Thoracic aorta (tissue), 2 donors: ENCODE measurements at regions not wholly inside any gene's neighbourhood (a gene's known extent, or its start where the extent isn't known, plus 50 kb on each side); places are given as distances from the start of the nearest gene placed in this dataset.
"Not testable (repeated sequence)": the region's sequence is repeated elsewhere in the genome, so short reads cannot be mapped to it uniquely, and the experiment has no call there.

Experiments used
- ATAC-seq: fragments of 150-250 bp; one replicate; pipeline ENCODE4 v1.8.0; 2017; ENCODE audit warnings: low read depth; ENCODE audit not compliant: insufficient number of reproducible peaks, low FRiP score
- DNase-seq: peaks from one replicate; pipeline ENCODE4 v3.0.0-alpha.2; 2020; ENCODE audit warnings: low spot score
- H3K27ac ChIP-seq, 2 donors: fragments of 200-600 bp; sonication (generic); 1 replicate in 1 of 2; 2 replicates in 1 of 2; pipeline ENCODE4 v1.5.1; 2016; ENCODE audit warnings: mild to moderate bottlenecking in 2 of 2, moderate library complexity in 2 of 2
- H3K27me3 ChIP-seq: fragments of 200-600 bp; sonication (generic); replicated peaks from 2 replicates; pipeline ENCODE4 v1.6.0; 2016; ENCODE audit warnings: mild to moderate bottlenecking; ENCODE audit not compliant: insufficient read depth
- H3K36me3 ChIP-seq: fragments of 200-600 bp; sonication (generic); one replicate; pipeline ENCODE4 v1.5.1; 2016
- H3K4me1 ChIP-seq, 2 donors: fragments of 200-600 bp; sonication (generic); 1 replicate in 1 of 2; 2 replicates in 1 of 2; pipeline versions ENCODE4 v1.5.1 to v1.6.0; 2016; ENCODE audit warnings: low read depth in 2 of 2, mild to moderate bottlenecking in 1 of 2; ENCODE audit not compliant: control insufficient read depth in 1 of 2
- H3K4me3 ChIP-seq: fragments of 200-600 bp; sonication (generic); 2 replicates; pipeline ENCODE4 v1.5.1; 2016; ENCODE audit warnings: mild to moderate bottlenecking
- H3K9me3 ChIP-seq: fragments of 200-600 bp; sonication (generic); 2 replicates; pipeline ENCODE4 v1.5.1; 2016
- CTCF ChIP-seq: fragments of 200-600 bp; sonication (generic); IDR thresholded peaks from one replicate; pipeline ENCODE4 v1.5.1; 2019; ENCODE audit warnings: antibody characterized with exemption

GRCh38 chr2:209002054-209002453 is 421.8 kb upstream of the MAP2 start:
- Histone ChIP-seq H3K4me1 (no peaks in the 10 kb centered on the region), H3K27me3 (no peaks in the 10 kb centered on the region), H3K27ac (no peak overlapping the region), H3K9me3 (no peaks in the 10 kb centered on the region), H3K4me3 (no peak overlapping the region), H3K36me3 (no peaks in the 10 kb centered on the region)
- no peak for TF ChIP-seq CTCF
- ATAC-seq (no peak), DNase-seq (no peak)

- H3K27ac ChIP-seq = no peak overlapping the region
- H3K27me3 ChIP-seq = no peaks in the 10 kb centered on the region
- no peaks in the 10 kb centered on the region for H3K4me1 ChIP-seq
- no peaks in the 10 kb centered on the region for H3K36me3 ChIP-seq
- ATAC-seq (no peak), DNase-seq (no peak)
- H3K9me3 ChIP-seq = no peaks in the 10 kb centered on the region
- no peak for TF ChIP-seq CTCF
- no peak overlapping the region for H3K4me3 ChIP-seq
Observed at GRCh38 chr2:209005371-209005770, 418.5 kb upstream of the MAP2 start.

- no peak overlapping the region for H3K27ac ChIP-seq
- DNase-seq = no peak
- no peak for TF ChIP-seq CTCF
- no peaks in the 10 kb centered on the region for H3K4me1 ChIP-seq
- no peak overlapping the region for H3K4me3 ChIP-seq
- no peaks in the 10 kb centered on the region for H3K27me3 ChIP-seq
- no peaks in the 10 kb centered on the region for H3K9me3 ChIP-seq
- no peak for ATAC-seq
- no peaks in the 10 kb centered on the region for H3K36me3 ChIP-seq
Observed at GRCh38 chr2:209008636-209009287, 415.1 kb upstream of the MAP2 start.

- H3K36me3 ChIP-seq, H3K4me3 ChIP-seq, H3K27ac ChIP-seq, H3K9me3 ChIP-seq, ATAC-seq, H3K27me3 ChIP-seq, DNase-seq, H3K4me1 ChIP-seq: not testable (repeated sequence)
Observed at GRCh38 chr2:209018633-209019032, 405.2 kb upstream of the MAP2 start.

GRCh38 chr2:209029249-209029648 is 394.6 kb upstream of the MAP2 start:
- no peak for ATAC-seq

More at GRCh38 chr2:209029249-209029648, 394.6 kb upstream of the MAP2 start:
- Histone ChIP-seq H3K9me3 (no peaks in the 10 kb centered on the region), H3K4me1 (no peaks in the 10 kb centered on the region), H3K4me3 (no peak overlapping the region), H3K36me3 (no peaks in the 10 kb centered on the region), H3K27me3 (no peaks in the 10 kb centered on the region), H3K27ac (no peak overlapping the region)
- no peak for TF ChIP-seq CTCF
- DNase-seq = no peak
